AG04450 (cell line): ENCODE measurements at regions not wholly inside any gene's neighbourhood (a gene's known extent, or its start where the extent isn't known, plus 50 kb on each side); places are given as distances from the start of the nearest gene placed in this dataset.
"Not testable (repeated sequence)": the region's sequence is repeated elsewhere in the genome, so short reads cannot be mapped to it uniquely, and the experiment has no call there.

ENCODE experiments used
- CTCF ChIA-PET: fragments of 300-600, 350-600 bp; formaldehyde crosslinking; extraction: SDS; loops from one replicate; lab custom pipeline; 2022; ENCODE audit warnings: antibody characterized with exemption, inconsistent platforms; lab: Charles Lee
- POLR2A ChIA-PET: fragments of 350-600 bp; formaldehyde crosslinking; extraction: SDS; loops from one replicate; lab custom pipeline; 2021; ENCODE audit warnings: antibody characterized with exemption, inconsistent platforms; lab: Yijun Ruan, JAX
- DNase-seq: peaks from one replicate; pipeline ENCODE4 v3.0.0-alpha.2; 2011; ENCODE audit warnings: low read depth, low spot score
- H3K27ac ChIP-seq: one replicate; pipeline ENCODE4 v1.5.1; 2012; ENCODE audit warnings: low read depth, low read length, control low read depth
- H3K27me3 ChIP-seq: one replicate; pipeline ENCODE4 v1.6.0; 2012; ENCODE audit warnings: low read length; ENCODE audit not compliant: control insufficient read depth, insufficient read depth
- H3K4me3 ChIP-seq: 2 replicates; pipeline ENCODE4 v1.5.1; 2011; ENCODE audit warnings: mild to moderate bottlenecking, low read depth, low read length, control low read depth
- H3K9me3 ChIP-seq: 2 replicates; pipeline ENCODE4 v1.5.1; 2012; ENCODE audit warnings: low read length; ENCODE audit not compliant: control insufficient read depth, insufficient read depth
- TF ChIP-seq, protein P1 (sequence below): IDR thresholded peaks from 2 replicates; pipeline ENCODE4 v1.5.1; 2011; ENCODE audit warnings: low read depth, low read length, control low read depth, inconsistent platforms

DNA sequence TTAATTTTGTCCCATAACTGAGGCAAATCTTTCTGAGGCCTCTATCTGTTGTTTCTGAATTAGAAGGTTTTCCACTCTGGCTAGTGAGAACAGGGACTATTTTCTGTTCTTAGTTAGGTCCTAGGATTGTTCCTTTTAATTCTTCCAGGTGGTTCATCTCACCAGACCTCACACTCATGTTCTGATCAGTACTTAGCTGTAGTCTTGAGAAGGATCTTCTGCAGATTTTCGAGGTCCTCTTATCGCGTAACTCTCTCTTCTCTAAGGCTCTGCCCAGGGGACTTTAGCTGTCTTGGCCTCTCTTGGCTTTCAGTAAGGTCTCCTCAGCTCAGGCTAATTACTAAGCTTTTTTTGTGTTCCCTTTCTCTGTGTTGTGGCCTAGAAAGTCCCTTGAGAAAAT lies 201.1 kb downstream of the ETNK1 start:
- H3K27ac ChIP-seq: no peak overlapping the region
- CTCF ChIA-PET: no interaction called here

DNA sequence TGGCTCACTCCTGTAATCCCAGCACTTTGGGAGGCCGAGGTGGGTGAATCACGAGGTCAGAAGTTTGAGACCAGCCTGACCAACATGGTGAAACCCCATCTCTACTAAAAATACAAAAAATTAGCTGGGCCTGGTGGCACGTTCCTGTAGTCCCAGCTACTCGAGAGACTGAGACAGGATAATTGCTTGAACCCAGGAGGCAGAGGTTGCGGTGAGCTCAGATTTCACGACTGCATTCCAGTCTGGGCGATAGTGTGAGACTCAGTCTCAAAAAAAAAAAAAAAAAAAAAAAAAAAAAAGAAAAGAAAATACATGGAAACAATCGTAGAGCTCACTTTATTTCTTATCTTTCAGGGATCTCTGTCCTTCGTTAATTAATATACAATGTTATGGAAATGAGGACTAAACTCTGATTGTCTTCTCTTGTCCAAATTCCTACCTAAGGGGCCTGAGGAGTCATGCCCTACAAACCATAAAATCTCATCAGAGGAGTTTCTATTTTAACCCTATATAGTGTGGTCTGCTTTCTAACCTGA lies 201.5 kb downstream of the ETNK1 start:
- H3K4me3 ChIP-seq, H3K27me3 ChIP-seq, DNase-seq, H3K27ac ChIP-seq, H3K9me3 ChIP-seq, POLR2A ChIA-PET: not testable (repeated sequence)
- CTCF ChIA-PET: interaction anchor here (0.6 kb wide), 1 partner anchor 1260 kb away, joined by 3 read pairs; no protein-coding TSS in a partner anchor

More for the DNA sequence above, 201.1 kb downstream of the ETNK1 start:
- TF ChIP-seq, protein P1, sequence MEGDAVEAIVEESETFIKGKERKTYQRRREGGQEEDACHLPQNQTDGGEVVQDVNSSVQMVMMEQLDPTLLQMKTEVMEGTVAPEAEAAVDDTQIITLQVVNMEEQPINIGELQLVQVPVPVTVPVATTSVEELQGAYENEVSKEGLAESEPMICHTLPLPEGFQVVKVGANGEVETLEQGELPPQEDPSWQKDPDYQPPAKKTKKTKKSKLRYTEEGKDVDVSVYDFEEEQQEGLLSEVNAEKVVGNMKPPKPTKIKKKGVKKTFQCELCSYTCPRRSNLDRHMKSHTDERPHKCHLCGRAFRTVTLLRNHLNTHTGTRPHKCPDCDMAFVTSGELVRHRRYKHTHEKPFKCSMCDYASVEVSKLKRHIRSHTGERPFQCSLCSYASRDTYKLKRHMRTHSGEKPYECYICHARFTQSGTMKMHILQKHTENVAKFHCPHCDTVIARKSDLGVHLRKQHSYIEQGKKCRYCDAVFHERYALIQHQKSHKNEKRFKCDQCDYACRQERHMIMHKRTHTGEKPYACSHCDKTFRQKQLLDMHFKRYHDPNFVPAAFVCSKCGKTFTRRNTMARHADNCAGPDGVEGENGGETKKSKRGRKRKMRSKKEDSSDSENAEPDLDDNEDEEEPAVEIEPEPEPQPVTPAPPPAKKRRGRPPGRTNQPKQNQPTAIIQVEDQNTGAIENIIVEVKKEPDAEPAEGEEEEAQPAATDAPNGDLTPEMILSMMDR: no peak
- no peak for DNase-seq
- H3K9me3 ChIP-seq: no peaks in the 10 kb centered on the region
- POLR2A ChIA-PET: no interaction called here
- no peak overlapping the region for H3K4me3 ChIP-seq
- no peaks in the 10 kb centered on the region for H3K27me3 ChIP-seq

DNA sequence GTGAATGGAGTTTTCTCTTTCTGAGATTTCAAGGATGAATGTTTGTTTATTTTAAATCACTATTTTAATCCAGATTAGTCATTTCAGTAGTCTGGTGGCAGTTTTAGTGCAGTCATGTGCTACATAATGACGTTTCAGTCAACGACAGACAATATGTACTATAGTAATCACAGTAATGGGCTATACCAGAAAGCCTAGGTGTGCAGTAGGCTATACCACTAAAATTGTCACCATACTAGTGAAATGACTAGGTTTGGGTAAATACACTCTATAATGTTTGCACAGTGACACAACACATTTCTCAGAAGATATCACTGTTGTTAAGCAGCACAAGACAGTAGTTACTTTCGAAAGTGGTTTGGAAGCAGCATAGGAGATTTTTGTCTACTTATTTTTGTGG lies 203.1 kb downstream of the ETNK1 start:
- no peak for DNase-seq
- ChIA-PET POLR2A (no interaction called here), CTCF (no interaction called here)
- no peaks in the 10 kb centered on the region for H3K27me3 ChIP-seq
- H3K27ac ChIP-seq: no peak overlapping the region
- TF ChIP-seq, protein P1: no peak
- H3K4me3 ChIP-seq: no peak overlapping the region
- no peaks in the 10 kb centered on the region for H3K9me3 ChIP-seq

DNA sequence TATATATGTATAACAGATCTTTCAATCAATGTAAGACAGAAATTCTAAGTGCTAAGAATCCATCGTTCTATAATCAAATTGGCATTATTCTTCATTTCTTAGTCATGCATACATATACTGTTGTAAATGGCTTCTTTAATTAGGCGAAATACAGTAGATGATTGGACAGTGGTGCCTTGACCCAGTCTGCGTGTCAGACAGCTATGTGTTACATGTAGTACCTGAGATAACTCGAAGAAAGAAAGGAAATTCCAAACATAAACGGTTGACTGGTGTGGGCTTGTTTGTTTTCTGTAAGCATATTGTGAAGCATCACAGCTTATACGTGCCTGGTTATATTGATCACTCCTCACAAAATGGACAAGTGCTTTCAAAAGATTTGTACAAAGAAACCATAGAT lies 210.5 kb downstream of the ETNK1 start:
- DNase-seq: no peak
- POLR2A ChIA-PET: no interaction called here

DNA sequence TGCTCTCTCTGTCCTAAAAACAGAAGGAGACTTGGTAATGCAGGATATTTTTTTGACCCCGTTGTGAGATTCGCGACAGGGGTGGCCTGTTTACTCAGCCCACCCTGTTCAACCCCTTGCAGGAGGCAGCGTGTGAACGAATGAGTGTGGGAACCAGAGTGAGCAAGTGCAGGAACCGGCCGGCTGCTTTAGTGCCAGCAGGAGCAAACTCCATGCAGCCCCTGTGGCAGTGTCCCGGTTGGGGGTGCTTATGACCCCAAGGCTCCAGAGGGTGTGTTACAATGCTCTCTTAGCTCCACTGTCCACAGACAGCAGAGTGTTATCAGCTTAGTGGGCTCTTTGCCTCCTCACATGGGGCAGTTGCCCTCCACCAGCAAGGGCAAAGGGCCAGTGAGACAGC lies 225.2 kb downstream of the ETNK1 start:
- DNase-seq: no peak
- no peak overlapping the region for H3K4me3 ChIP-seq
- ChIA-PET CTCF (no interaction called here), POLR2A (no interaction called here)
- no peaks in the 10 kb centered on the region for H3K27me3 ChIP-seq
- no peaks in the 10 kb centered on the region for H3K9me3 ChIP-seq
- TF ChIP-seq, protein P1: no peak
- no peak overlapping the region for H3K27ac ChIP-seq

More for the DNA sequence above, 210.5 kb downstream of the ETNK1 start:
- CTCF ChIA-PET: no interaction called here
- Histone ChIP-seq H3K4me3 (no peak overlapping the region), H3K9me3 (no peaks in the 10 kb centered on the region), H3K27ac (no peak overlapping the region), H3K27me3 (no peaks in the 10 kb centered on the region)
- TF ChIP-seq, protein P1: no peak
